ENCODE measurements at regions not wholly inside any gene's neighbourhood (a gene's known extent, or its start where the extent isn't known, plus 50 kb on each side); places are given as distances from the start of the nearest gene placed in this dataset.

GRCh38 chr11:134466610-134467567 is 54.8 kb upstream of the B3GAT1 start:
- no peaks in the 10 kb centered on the region for H3K36me3 ChIP-seq (ENCODE audit: control insufficient read depth, insufficient read depth, low read length)
- in situ Hi-C loops (cut with HindIII; ENCODE audit: low pct_unique_long_range_greater_than_20kb, low sequenced_read_pairs) (no loop called here), intact Hi-C loops (cut with micrococcal nuclease; ENCODE audit: unreplicated experiment) (no loop called here)
- no peak for TF ChIP-seq REST (IDR thresholded peaks at IDR 0.05; ENCODE audit: insufficient read depth in 1 of 2, low read depth in 2 of 2, low read length in 1 of 2)
- no peak for TF ChIP-seq TCF7L2 (IDR thresholded peaks at IDR 0.05; ENCODE audit: low read depth, low read length)
- no peak for TF ChIP-seq SIN3A (IDR thresholded peaks at IDR 0.05; ENCODE audit: borderline replicate concordance, insufficient read depth, low read depth, low read length)
- no peak for TF ChIP-seq POLR2AphosphoS5 (IDR thresholded peaks at IDR 0.05; ENCODE audit: low read depth, low read length)
- TF ChIP-seq CTCF (IDR thresholded peaks at IDR 0.05) = no peak
- no TSS peak for BruUV-seq (replicated peaks)
- DNase-seq (ENCODE audit: low read depth, low spot score) = no peak
- H3K27me3 ChIP-seq (ENCODE audit: control insufficient read depth, insufficient read depth, low read length) = peaks cover 37% of the 10 kb centered on the region
- ATAC-seq = no peak
- H3K4me1 ChIP-seq (ENCODE audit: control insufficient read depth, insufficient read depth, low read length) = no peaks in the 10 kb centered on the region
- no peak overlapping the region for H3K27ac ChIP-seq (ENCODE audit: low read length)
- POLR2A ChIA-PET = no interaction called here
- CTCF ChIA-PET = no interaction called here
- no peaks in the 10 kb centered on the region for H3K9me3 ChIP-seq (ENCODE audit: control insufficient read depth, insufficient read depth, low read depth, low read length)
- H3K4me3 ChIP-seq (ENCODE audit: low read depth in 2 of 2, low read length in 2 of 2) = no peak overlapping the region

- POLR2A ChIA-PET = no interaction called here
- H3K4me3 ChIP-seq (ENCODE audit: low read depth in 2 of 2, low read length in 2 of 2) = no peak overlapping the region
- H3K9me3 ChIP-seq (ENCODE audit: control insufficient read depth, insufficient read depth, low read depth, low read length) = no peaks in the 10 kb centered on the region
- DNase-seq (ENCODE audit: low read depth, low spot score) (no peak), ATAC-seq (peak; percentile 38; the same call in 1 of the 2 replicates)
- H3K4me1 ChIP-seq (ENCODE audit: control insufficient read depth, insufficient read depth, low read length) = no peaks in the 10 kb centered on the region
- TF ChIP-seq TCF7L2 (IDR thresholded peaks at IDR 0.05; ENCODE audit: low read depth, low read length) (no peak), SIN3A (IDR thresholded peaks at IDR 0.05; ENCODE audit: borderline replicate concordance, insufficient read depth, low read depth, low read length) (no peak), CTCF (IDR thresholded peaks at IDR 0.05) (no peak), REST (IDR thresholded peaks at IDR 0.05; ENCODE audit: insufficient read depth in 1 of 2, low read depth in 2 of 2, low read length in 1 of 2) (no peak), POLR2AphosphoS5 (IDR thresholded peaks at IDR 0.05; ENCODE audit: low read depth, low read length) (no peak)
- CTCF ChIA-PET = no interaction called here
- no peak overlapping the region for H3K27ac ChIP-seq (ENCODE audit: low read length)
- BruUV-seq (replicated peaks) = no TSS peak
- in situ Hi-C loops (cut with HindIII; ENCODE audit: low pct_unique_long_range_greater_than_20kb, low sequenced_read_pairs) (no loop called here), intact Hi-C loops (cut with micrococcal nuclease; ENCODE audit: unreplicated experiment) (no loop called here)
- peaks cover 37% of the 10 kb centered on the region for H3K27me3 ChIP-seq (ENCODE audit: control insufficient read depth, insufficient read depth, low read length)
- no peaks in the 10 kb centered on the region for H3K36me3 ChIP-seq (ENCODE audit: control insufficient read depth, insufficient read depth, low read length)
Observed at GRCh38 chr11:134466156-134466555, 54.1 kb upstream of the B3GAT1 start.

Measured in Panc1 (cell line).